GM19351 (cell line): ENCODE measurements at regions not wholly inside any gene's neighbourhood (a gene's known extent, or its start where the extent isn't known, plus 50 kb on each side); places are given as distances from the start of the nearest gene placed in this dataset.

Experiments
- ATAC-seq: cut with Tn5 transposase; IDR thresholded peaks from one replicate; pipeline ENCODE4 v1.9.1; 2021; ENCODE audit warnings: mild to moderate bottlenecking, moderate library complexity; ENCODE audit not compliant: unreplicated experiment

DNA sequence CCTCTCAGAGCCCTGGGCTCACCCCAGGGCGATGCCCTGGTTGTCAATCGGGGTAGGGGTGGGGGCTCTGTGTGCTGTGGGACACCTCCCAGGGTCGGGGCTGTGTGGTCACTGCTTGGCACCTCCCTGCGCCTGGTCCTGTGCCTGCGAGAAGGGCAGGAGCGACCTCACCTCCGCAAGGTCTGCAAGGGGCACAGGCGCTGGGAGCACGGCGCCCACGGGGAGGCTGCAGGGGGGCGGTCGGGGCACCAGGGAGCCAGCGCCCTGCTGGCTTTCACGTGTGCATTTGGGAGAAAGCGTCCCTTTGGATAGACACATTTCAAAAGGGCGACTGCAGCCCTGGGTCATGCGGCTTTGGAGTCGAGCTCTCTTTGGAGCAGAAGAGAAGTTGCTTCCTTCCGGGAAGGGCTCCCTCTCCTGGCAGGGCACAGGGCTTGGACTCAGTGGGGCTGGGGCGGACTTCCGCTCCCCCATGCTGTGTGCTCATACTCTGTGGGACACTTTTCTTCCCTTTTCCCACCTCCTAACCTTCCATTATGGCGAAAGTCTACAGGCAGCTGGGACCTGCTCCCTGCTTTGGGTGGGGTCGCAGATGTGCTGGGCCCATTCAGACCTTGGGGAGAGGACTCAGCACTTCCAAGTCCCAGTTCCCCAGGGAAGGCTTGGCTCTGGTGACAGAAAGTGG, 52.9 kb upstream of the SLC28A3 start:
- ATAC-seq, result no peak

DNA sequence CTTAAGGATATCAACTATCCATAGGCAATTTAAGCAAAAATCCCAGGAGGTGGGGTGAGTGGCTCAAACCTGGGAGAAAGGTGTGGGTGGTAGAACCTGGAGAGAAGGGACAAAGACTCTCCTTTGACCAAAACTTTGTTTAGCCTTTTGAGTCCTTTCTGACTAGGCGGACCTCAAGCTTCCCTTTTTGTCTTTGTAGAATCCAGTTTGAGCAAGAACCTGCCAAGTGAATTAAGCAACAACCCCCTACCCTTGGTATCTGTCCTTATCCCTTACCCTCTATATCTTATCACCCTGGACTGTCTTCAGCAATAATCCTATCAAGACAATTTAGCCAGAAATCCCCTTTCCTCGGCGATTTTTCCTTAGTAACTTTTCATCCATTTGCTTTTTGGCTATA, 53.5 kb upstream of the SLC28A3 start:
- no peak for ATAC-seq

DNA sequence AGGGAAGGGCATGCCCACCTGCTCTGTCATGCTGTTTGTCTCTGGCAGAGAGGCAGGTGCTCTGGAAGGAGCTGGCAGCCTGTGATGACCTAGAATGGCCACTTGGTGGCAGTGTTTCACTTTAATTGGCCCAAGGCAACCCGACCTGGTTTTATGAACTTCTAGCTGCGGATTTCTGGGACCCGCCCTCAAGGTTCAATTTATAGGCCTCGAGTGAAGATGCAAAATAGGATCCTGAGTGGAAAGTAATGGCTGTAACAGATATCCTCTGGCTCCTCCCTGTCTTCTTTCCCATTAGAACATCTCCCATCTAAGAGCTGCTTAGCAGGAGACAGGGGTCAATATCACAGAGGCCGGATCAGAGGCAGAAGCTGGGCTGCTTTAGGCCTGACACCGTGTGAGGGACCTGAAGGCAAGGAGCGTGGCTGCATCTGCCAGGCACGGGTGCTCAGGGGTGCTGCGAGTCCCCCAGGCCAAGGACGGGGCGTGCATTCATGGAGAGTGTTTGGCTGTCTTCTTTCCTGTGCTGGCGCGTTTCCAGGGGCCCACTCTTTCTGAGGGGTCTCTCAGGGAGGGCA, 56.7 kb upstream of the SLC28A3 start:
- no peak for ATAC-seq

DNA sequence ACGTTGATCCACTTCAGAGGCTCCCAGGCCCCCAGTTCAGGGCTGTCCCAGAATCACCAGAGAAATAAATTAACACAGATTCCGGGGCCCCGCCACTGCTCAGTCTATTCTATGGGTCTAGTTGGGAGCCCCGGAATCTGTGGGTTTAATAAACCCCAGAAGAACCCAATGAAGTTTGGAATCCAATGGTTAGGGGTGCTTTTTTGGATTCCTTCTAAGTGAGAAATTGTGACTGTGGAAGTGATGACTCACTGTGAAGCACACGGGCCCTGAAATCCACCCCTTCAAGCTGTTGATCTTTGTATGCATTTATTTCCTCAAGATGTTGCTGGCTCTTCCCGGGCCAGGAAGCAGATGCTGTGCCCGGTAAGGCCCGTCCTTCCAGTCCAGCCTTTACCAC, 57.3 kb upstream of the SLC28A3 start:
- ATAC-seq, result no peak

DNA sequence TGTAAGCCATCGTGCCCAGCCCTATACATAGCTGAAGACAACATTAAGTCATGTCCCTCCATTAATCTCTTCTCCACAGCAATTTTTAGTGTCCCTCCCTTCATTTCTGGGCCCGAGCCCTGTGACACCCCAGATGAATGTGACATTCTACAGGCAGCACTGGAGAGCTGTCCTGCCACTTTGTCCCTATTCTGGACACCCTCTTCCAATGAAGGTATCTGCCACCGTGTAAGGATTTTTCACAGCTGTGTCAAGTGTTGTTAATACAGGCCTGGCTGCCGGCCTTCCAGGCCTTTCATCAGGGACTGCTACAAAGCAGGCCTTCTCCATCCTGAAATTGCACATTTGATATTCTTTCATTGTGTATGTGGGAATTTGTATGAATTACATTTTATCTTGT, 62.0 kb upstream of the SLC28A3 start:
- ATAC-seq, result no peak

DNA sequence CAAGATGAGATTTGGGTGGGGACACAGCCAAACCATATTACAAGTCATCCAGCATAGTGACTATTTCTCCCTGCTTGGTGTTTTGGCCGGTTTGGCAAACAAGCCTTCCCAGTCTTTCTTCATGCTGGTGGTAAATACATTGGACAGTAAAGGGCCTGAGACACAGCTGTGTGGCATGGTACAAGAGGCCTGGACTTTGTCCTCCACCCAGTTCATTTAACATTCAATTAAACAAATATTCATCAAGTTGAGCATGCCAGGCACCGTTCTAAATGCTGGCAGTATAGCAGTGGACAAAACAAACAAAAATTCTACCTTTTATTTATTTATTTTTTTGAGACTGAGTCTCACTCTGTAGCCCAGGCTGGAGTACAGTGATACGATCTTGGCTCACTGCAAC, 62.7 kb upstream of the SLC28A3 start:
- no peak for ATAC-seq

DNA sequence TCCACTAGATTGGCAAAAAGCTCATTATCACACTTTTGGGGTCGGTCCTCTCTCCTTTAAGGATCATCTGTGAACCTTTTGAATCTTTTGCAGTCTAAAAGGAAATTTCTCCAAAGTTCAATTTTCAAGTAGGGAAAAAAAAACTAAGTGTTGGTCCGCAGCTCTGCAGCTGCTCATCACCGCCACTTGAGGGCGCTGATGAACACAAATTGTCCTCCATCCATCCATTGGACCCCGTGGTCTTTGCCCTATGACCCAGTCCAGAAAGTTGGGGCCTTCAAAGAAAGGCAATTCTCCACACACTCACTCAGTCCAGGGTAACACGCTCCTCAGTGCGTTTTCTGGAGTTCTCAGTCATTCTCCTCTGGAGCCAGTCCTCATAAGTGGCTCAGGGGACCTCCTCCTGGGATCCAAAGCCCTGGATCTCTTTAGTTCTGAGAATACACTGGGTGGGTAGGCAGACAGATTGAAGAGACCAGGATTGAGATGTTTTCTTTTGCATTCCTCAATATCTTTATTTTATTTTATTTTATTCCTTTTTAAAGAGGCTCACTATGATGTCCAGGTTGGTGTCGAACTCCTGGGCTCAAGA, 63.6 kb upstream of the SLC28A3 start:
- ATAC-seq, result no peak

DNA sequence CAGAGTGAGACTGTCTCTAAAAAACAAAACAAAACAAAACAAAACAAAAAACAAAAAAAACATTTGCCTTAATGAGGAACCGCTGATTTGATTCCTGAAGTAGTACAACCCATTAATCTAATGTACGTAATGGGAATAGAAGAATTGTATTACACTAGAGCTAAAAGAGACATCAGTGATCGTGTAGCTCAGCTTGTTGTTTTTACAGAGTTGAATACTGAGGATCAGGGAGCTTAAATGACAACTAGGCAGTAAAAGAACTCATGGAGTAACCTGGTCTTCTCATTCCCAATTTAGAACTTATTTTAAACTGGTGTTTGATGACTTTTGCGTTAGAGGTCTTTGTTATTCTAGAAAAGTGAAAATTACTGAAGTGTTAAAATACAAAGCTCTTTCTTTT, 65.1 kb upstream of the SLC28A3 start:
- ATAC-seq, result no peak

DNA sequence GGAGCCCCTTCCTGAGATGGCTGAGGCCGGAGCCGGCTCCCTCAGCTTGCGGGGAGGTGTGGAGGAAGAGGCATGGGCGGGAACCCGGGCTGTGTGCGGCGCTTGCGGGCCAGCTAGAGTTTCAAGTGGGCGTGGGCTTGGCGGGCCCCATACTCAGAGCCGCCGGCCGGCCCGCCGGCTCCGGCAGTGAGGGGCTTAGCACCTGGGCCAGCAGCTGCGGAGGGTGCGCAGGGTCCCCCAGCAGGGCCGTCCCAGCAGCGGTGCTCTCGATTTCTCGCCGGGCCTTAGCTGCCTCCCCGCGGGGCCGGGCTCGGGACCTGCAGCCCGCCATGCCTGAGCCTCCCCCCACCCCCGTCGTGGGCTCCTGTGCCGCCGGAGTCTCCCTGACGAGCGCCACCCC, 67.9 kb upstream of the SLC28A3 start:
- no peak for ATAC-seq

DNA sequence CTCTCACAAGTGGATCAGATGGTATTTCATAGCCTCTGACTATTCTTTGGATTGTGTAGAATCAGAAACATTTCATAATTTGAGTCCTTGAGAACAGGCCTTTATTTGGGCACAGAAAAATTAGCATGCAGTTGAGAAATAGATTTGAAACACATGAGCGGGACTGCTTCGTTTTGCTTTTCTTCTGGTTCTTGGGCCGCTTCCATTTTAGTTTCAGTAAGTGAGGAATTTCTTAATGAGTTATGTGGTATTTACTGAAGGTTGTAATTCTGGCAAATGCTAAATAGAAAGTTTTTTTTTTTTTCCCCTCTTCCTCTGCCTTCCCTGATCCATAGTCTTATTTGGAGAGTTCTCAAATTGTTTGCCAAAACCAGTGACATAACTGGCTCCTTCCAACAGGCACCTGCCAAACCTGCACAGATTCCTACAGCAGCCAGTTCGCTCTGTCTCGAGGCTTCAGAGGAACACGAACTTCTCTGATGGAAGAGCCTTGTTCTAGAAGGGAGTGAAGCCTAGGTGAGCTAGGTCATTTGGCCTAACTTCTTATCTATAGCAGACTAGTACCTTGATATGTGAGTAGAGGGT, 71.2 kb upstream of the SLC28A3 start:
- ATAC-seq, result no peak

DNA sequence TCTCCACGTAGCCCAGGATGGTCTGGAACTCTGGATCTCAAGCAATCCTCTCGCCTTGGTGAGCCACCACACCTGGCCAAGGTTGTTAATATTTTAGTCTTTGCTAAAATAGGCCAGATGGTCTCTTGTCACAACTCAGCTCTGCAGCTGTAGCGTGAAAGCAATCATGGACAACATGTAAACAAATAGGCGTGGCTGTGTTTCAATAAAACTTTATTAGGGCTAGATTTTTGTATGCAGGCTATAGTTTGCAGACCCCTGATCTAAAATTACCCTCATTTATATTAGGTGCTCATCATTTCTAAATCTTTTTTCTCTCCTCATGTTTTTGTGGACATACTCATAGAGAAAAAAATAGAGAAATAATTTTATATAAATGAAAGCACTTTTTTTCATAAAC, 72.1 kb upstream of the SLC28A3 start:
- no peak for ATAC-seq

DNA sequence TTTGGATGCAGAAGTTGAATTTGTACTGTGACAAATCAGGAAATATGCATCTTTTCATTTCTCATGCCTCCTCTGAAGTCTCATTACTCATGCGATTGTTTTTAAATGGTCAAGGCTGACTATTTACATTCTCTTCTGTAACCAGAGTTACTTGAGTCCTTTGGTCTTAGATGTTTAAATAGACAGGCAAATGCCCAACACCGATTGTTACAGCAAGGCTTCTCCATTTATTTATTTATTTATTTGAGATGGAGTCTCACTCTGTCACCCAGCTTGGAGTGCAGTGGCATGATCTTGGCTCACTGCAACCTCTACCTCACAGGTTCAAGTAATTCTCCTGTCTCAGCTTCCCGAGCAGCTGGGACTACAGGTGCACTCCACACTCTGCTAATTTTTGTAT, 72.7 kb upstream of the SLC28A3 start:
- no peak for ATAC-seq

DNA sequence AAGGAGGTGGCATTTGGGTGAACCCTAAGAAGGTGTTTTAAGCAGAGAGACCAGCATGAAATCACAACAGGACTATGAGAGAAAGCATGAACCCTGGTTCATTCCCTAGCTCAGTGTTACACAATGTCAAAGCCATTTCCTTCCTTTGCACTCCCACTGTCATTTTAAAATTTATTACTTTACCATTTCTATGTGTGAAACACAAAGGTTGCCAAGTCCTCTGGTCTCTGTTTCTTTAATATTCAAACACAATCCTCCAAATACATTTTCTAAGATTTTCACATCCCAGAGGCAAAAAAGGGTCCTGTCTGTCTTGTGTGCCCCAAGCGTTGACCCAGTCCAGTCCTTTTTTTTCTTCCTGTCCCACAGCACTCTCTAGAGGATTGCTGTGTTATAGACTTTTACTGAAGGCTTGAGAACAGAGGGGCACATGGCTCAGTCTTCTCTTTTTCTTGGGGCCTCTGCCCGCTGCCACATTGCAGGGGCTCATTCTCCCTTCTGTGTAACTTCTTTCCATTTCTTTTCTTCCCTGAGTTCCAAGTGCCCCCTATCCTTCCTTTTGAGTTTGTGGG, 78.6 kb upstream of the SLC28A3 start:
- ATAC-seq, result no peak

DNA sequence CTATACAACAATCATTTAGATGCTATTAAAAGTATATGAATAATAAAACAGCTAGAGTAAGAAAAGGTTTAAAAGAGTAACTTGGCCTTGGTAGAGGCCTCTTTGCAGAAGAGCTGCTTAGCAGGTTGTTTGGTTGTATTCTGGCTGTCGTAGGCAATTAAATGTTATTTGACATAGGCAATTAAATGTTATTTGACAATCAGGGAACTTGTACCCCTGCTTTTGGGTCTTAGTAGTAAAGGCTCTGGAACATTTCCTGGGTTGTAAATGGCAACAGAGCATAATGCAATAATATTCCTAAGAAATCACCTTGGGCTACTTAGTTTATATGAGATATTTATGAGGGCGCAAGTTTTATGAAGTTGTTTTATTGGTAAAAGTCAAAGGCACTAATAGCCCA, 84.4 kb upstream of the SLC28A3 start:
- ATAC-seq, result no peak

DNA sequence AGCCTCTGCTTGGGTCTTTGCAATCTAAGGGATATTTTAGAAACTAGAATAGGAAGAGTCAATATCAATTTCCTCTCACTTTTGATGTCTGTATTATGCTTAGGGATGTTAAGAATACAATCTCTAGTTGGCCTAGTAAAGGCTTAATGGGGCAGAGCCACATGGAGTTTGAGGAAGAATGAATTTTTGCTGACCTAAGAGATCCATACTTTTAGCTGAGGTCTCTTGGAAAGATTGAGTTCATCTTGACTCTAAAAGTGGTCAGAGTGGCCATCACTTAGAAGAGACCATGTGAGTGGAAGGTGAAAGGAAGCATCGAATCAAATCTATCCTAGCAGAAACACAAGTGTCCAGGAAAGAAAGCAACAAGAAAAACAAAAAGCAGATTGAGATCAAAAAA, 92.2 kb upstream of the SLC28A3 start:
- ATAC-seq, result no peak

DNA sequence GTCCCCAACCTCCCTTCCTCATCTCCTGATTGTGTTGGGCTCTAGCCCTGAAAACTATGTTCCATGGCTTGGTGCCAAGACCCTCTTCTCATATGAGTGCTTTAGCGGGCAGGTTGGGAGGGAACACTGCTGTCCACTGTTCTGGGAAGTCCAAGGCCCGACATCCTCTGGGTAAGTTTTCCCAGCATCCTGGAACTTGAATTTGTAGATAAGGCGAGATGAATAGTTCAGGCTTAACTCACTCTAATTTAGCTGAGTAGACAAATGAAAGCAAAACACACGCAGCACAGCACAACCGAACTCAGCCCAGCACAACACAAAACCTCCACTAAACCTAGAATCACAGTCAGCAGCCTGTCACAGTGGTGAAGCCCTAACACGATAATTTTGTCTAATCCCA, 95.3 kb upstream of the SLC28A3 start:
- ATAC-seq, result no peak

DNA sequence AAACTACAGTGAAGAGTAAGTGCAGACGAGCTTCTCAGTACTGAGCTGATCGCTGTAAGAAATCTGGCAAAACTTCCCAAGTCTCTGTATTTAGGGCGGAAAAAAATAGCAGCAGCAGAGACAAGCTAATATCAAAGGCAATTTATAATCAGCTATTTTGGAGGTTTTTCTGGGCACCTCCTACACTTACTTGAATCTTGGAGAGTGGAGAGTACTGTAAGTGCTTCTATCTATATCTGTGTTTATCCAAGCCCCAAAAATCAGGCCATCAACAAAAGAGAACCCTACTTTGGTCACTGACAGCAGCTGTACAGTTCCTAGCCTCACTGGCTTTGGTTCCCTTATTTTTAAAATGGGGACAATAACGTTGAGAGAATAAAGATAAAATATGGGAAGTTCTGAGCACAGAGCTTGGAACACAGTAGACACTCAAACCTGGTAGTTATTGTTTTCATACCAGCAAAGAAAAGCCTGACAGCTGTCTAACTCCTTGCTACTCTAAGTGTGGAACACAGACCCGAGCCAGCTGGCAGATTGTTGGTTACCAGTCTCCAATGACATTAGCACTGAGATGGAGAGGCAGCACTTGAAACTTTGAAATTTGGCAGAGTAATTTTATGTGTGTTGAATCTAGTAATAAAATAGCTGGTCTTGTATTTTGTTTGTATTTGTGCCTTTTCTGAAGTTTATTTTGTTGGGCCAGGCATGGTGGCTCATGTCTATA, 96.0 kb upstream of the SLC28A3 start:
- no peak for ATAC-seq

DNA sequence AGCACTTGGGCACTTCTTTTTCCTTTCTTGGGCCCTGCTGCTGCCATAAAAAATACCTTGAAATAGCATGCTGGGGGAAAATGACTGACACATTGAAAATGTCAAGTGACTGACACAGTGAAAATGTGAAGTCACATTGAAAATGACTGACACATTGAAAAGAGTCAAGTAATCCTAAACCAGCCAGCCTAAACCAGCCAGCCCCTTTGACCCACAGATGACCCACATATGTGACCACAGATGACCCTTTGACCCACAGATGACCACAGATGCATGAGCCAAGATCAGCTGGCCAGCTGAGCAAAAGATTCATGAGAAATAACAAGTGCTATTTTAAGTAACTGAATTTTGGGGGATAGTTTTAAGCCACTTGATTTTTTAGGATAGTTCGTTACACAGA, 97.8 kb upstream of the SLC28A3 start:
- ATAC-seq, result no peak

DNA sequence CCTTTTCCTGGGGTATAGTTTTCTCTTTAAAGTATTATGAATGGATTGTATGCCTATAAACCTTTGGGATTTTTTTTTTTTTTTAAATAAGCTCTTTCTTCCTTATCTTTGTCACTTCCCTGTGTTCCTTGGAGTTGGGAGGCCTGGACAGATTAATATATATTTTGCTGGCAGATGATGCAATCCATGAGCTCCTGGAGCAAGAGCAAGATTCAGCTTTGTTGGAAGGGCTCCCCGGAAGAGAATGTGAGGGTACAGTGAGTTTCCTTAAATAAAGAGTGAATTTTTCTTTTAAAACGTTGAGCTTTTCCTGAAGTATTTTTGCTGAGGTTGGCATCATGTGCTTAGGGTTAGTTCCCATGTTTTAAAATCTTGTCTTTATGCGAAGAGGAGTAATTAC, 98.7 kb upstream of the SLC28A3 start:
- ATAC-seq, result no peak

DNA sequence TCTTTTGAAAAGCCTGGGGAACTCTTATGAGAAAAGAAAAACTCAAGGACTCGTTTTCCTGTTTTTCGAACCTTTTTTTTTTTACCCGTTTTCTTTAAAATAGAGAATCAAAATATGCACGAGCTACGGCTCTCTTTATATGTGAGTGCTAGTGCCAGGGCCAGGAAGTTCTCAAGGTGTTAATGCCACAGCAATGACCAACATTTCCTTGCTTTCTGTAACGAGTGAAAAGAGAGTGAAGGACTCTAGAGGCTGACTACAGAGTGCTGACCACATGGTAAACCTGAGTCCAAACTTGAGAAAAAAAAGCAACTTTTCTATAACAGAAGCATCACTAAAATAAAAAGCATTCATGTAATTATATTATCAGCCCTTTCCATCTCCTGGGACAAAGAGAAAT, 102.2 kb upstream of the SLC28A3 start:
- no peak for ATAC-seq

DNA sequence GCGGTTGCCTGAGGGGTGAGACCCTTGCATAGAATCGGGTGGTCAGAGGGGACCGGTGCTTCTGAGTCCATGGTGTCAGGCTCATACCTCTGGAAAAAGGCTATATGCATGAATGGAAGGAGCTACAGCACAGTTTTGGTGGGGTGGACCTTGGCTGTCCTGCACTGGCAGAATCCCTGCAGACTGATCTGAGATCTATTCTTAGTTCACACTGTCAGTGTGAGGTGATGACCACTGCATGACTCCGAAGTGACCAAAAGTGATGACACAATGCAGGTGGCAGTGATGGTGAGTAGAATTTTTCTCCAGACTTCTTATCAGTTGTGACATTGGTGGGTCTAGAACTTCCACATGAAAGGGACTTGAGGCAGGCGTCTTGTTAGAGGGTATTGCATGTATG, 105.2 kb upstream of the SLC28A3 start:
- no peak for ATAC-seq
